ENCODE measurements at regions not wholly inside any gene's neighbourhood (a gene's known extent, or its start where the extent isn't known, plus 50 kb on each side); places are given as distances from the start of the nearest gene placed in this dataset.
"Not testable (repeated sequence)": the region's sequence is repeated elsewhere in the genome, so short reads cannot be mapped to it uniquely, and the experiment has no call there.

GRCh38 chr7:109331423-109331822 is 761.7 kb downstream of the DNAJB9 start:
- no peak for DNase-seq

DNA sequence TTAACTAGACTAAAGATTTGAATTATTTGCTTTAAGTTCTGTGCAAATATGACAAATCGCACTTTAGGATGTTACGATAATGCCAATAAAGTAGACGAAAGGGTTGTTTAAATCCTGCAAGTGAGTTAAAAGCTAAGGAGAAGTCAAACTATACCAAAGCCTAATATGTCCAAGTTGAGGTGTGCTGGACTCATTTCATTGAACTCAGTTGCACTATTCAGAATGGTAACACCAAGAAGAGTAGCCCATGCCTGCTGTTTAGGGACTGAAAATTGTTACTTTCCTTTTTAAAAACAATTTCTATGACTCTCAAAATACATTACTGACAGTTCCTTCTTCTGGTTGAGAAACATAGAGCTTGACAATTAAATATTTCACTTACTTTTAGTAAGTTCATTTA is 766.3 kb downstream of the DNAJB9 start:
- DNase-seq: no peak

- DNase-seq: no peak
Observed at GRCh38 chr7:109336531-109336930, 766.9 kb downstream of the DNAJB9 start.

GRCh38 chr7:109343678-109344077 is 774.0 kb downstream of the DNAJB9 start:
- DNase-seq: no peak

GRCh38 chr7:109351493-109351892 is 781.8 kb downstream of the DNAJB9 start:
- DNase-seq: no peak

DNA sequence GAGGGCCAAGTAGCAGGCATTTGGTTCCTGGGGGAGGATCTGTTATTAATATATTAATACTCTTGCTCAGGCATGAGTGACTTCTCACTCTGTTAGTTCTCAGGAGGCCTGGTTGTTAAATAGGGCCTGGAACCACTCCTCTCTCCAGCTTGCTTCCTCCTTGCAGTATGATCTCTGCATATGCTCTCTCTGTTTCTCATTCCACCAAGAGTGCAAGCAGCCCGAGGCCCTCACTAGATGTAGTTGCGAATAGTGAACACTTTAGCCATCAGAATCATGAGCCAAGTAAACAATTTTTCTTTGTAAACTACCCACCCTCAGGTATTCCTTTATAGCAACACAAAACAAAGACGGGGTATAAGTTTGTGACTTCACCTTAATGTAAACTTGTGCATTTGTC is 784.3 kb downstream of the DNAJB9 start:
- no peak for DNase-seq

GRCh38 chr7:109354552-109354951 is 784.9 kb downstream of the DNAJB9 start:
- DNase-seq: no peak

DNA sequence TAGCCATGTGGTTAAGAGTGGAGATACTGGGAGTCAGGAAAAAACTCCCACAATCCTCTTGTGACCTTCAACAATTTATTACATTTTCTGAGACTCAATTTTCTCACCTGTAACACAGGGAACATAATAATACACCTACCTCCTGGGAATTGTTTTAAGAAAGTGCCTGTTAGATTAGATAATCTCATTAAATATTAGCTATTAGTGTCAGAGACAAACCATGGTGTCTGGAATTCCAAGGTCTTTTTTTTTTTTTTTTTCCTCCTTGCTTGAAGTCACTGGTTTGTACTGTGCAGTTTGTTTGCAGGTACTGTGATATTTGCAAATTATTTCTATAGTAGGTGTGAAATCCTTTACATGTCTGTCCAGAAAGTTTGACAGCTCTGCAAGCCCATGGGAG is 806.1 kb downstream of the DNAJB9 start:
- DNase-seq: no peak

GRCh38 chr7:109376576-109376975 is 806.9 kb downstream of the DNAJB9 start:
- DNase-seq: no peak

GRCh38 chr7:109377076-109377884 is 807.6 kb downstream of the DNAJB9 start:
- DNase-seq: no peak

GRCh38 chr7:109386959-109387358 is 817.3 kb downstream of the DNAJB9 start:
- no peak for DNase-seq

DNA sequence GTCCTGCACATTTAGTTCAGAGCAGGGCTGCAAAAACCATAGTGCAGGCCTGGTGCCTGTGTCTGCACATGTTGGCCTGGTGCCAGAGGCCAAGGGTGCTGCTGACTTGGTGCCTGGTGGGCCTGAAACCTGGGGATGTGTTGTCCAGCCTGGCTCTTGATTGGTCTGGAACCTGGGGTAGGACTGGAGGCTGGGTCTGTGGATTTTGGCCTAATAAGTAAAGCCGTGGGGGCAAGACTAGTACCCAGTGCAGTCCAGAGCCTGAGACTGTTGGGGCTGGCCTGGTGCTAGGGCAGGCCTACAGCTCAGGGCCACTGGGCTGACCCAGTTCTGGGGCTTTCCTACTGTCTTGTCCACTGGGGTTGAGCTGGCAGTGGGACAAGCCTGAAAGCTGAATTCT is 817.9 kb downstream of the DNAJB9 start:
- DNase-seq: no peak

- no peak for DNase-seq
Observed at GRCh38 chr7:109391240-109391639, 821.6 kb downstream of the DNAJB9 start.

GRCh38 chr7:109402107-109402506 is 832.4 kb downstream of the DNAJB9 start:
- DNase-seq: no peak

DNA sequence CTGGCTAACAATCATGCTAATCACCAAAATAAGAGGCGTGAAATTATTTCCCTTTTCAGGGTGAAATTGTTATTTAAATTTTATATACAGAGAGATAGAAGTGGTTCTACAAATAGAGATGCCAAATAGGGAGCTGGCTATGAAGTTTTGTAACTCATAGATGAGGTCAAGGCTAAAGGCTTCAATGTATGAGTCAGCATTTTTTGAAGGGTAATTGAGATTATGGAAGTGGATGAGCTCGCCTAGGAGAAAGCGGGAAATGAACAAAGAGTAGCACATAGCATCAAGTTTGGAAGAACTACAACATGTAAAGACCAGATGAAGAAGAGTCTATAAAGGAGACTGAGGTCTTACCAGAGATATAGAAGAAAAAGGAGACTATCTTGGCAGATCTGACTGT is 838.1 kb downstream of the DNAJB9 start:
- no peak for DNase-seq

GRCh38 chr7:109437957-109438356 is 868.3 kb downstream of the DNAJB9 start:
- DNase-seq: no peak

- no peak for DNase-seq
Observed at GRCh38 chr7:109449760-109450159, 880.1 kb downstream of the DNAJB9 start.

DNA sequence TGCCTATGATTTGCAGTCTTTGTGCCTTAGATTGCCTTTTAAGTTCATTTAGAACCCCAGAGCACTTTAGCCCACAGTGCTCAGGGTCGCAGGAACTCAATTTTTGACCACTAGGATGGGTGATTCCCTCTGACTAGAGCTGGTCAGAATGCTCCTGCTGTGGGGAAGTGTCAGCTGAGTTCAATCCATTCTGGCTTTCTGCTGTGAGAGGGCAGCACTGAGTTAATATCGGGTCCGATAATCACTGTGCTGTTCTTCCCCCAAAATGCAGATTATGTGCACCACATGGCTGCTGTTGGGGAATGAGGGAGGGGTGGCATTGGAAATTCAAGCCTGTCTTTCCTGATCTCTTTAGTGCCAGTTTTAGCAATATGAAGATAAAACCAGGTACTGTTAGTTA is 886.4 kb downstream of the DNAJB9 start:
- no peak for DNase-seq

DNA sequence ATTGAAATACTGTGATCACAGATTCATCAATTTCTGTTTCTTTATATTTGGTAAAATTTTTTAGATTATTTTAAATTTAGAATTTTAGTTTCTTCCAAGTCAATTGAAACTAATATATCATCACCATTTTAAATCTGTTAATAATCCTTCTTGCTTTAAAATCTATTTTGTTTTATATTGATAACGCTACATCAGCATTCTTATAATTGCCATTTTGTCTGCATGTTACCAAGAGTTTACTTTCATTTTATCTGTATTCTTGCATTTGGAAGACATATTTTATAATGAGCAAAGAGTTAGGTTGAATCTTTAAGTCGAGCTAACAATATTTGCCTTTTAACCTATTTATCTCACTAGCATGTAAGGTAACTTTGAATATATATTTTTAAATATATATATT is 890.6 kb downstream of the DNAJB9 start:
- DNase-seq: no peak

GRCh38 chr7:109462171-109462570 is 892.5 kb downstream of the DNAJB9 start:
- DNase-seq: no peak

DNA sequence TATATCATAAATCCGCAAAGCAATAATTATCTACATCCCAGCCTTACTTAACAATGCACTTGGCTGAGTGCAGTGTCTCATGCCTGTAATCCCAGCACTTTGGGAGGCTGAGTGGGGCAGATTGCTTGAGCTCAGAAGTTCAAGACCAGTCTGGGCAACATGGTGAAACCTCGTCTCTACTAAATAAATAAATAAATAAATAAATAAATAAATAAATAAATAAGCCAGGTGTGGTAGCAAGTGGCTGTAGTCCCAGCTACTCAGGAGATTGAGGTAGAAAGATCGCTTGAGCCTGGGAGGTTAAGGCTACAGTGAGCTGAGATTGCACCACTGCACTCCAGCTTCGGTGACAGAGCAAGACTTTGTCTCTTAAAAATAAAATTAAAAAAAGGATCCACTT is 898.1 kb downstream of the DNAJB9 start:
- not testable (repeated sequence) for DNase-seq

GRCh38 chr7:109473172-109473571 is 903.5 kb downstream of the DNAJB9 start:
- DNase-seq: no peak

DNA sequence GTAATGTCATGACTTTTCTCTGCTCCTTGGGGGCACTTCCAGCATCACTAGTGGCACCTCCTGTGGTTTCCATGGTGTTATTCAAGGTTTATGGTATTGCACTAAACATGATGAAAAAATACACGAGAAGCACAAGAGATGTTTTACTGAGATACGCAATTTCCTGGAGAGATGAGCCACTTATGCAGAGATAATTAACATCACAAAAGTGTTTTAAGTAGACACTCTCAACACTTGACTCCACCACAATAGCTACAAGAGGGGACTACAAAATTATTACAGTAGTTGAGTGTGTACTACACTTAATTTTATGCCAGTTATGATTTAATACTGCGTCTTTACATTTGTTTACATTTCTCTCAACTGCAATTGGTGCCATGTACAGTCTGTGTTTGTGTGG is 906.7 kb downstream of the DNAJB9 start:
- DNase-seq: no peak

DNA sequence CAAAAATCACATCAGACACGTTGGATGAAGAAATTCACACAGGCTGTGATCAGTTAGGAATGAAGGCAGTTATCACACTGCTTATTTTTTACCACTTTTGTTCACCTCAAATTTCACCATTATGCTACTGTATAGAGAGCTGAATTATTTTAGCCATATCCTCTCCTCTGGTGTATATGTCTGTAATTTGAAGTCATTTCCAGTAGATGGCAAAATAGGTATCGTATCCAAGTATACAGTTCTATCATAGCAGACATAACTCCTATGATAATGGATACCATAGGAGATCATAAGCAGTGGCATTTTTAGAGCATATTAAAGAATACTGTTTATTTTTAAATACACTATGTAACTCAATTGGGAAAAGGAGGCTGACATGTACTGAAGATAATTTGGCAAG is 909.7 kb downstream of the DNAJB9 start:
- DNase-seq: no peak

- DNase-seq: not testable (repeated sequence)
Observed at GRCh38 chr7:109490607-109491006, 920.9 kb downstream of the DNAJB9 start.
